ENCODE measurements at regions not wholly inside any gene's neighbourhood (a gene's known extent, or its start where the extent isn't known, plus 50 kb on each side); places are given as distances from the start of the nearest gene placed in this dataset.

DNA sequence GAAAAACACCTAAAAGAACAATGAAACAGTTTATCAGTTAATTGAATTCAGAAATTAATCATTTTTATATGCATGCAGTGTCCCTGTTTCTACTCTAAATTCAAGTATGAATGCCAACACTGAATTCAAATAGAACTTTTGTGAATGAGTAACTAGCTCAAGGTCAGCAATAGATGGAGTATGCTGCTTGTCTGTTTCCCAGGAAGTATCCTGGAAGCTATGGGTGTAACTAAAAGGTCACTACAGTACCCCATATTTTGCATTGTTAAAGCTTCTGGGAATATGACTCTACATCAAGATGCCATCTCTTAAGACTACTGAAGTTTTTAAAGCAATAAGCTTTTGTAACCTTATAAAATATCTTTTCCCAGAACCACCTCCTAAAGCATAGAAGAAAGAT is 681.4 kb upstream of the FBXO33 start:
- Histone ChIP-seq H3K9me3 (ENCODE audit: insufficient read depth, low read length) (no peaks in the 10 kb centered on the region), H3K27me3 (ENCODE audit: low read length) (no peaks in the 10 kb centered on the region), H3K27ac (ENCODE audit: low read depth, low read length) (no peak overlapping the region), H3K9me2 (replicated peaks; ENCODE audit: insufficient read depth, low read length) (no peaks in the 10 kb centered on the region), H3K4me2 (ENCODE audit: low read depth, low read length, poor library complexity, severe bottlenecking) (no peak overlapping the region), H3K79me2 (ENCODE audit: insufficient read depth, low read length) (no peaks in the 10 kb centered on the region), H3K4me3 (ENCODE audit: insufficient read depth, low read length, poor library complexity, severe bottlenecking) (no peak overlapping the region), H2AFZ (ENCODE audit: low read depth, low read length, severe bottlenecking) (no peak overlapping the region), H4K20me1 (ENCODE audit: low read depth, low read length) (no peaks in the 10 kb centered on the region), H3K36me3 (ENCODE audit: low read length) (no peaks in the 10 kb centered on the region), H3F3A (ENCODE audit: insufficient read depth) (no peaks in the 10 kb centered on the region), H3K9ac (ENCODE audit: low read length) (no peak overlapping the region)
- TF ChIP-seq EZH2phosphoT487 (conservative IDR thresholded peaks at IDR 0.05; ENCODE audit: low read length): no peak
- TF ChIP-seq, protein P1, sequence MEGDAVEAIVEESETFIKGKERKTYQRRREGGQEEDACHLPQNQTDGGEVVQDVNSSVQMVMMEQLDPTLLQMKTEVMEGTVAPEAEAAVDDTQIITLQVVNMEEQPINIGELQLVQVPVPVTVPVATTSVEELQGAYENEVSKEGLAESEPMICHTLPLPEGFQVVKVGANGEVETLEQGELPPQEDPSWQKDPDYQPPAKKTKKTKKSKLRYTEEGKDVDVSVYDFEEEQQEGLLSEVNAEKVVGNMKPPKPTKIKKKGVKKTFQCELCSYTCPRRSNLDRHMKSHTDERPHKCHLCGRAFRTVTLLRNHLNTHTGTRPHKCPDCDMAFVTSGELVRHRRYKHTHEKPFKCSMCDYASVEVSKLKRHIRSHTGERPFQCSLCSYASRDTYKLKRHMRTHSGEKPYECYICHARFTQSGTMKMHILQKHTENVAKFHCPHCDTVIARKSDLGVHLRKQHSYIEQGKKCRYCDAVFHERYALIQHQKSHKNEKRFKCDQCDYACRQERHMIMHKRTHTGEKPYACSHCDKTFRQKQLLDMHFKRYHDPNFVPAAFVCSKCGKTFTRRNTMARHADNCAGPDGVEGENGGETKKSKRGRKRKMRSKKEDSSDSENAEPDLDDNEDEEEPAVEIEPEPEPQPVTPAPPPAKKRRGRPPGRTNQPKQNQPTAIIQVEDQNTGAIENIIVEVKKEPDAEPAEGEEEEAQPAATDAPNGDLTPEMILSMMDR (IDR thresholded peaks at IDR 0.05; ENCODE audit: insufficient read depth, low read length, poor library complexity, severe bottlenecking): no peak

DNA sequence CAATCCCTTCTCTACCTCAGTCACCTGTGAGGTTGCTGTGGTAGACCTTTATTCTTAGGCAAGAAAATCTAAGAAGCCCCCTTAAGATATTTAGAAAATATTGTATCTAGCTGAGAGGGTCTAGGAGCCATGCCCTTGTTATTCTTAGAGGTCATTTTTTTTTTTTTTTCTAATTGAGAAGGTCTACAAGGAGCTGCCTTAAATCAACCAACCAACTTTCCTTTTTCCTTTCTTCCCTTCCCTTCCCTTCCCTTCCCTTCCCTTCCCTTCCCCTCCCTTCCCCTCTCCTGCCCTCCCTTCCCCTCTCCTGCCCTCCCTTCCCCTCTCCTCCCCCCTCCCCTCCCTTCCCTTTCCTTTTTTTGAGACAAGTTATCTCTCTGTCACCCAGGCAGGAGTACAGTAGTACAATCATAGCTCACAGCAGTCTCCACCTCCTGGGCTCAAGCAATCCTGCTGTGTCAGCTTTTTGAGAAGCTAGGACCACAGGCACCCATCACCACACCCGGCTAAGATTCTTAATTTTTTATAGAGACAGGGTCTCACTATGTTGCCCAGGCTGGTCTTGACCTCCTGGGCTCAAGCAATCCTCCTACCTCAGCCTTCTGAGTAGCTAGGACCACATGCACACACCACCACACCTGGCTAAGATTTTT is 668.4 kb upstream of the FBXO33 start:
- Histone ChIP-seq H3K4me2 (ENCODE audit: low read depth, low read length, poor library complexity, severe bottlenecking) (no peak overlapping the region), H3K9ac (ENCODE audit: low read length) (no peak overlapping the region), H3K79me2 (ENCODE audit: insufficient read depth, low read length) (no peaks in the 10 kb centered on the region), H4K20me1 (ENCODE audit: low read depth, low read length) (no peaks in the 10 kb centered on the region), H2AFZ (ENCODE audit: low read depth, low read length, severe bottlenecking) (no peak overlapping the region), H3K36me3 (ENCODE audit: low read length) (no peaks in the 10 kb centered on the region), H3K27me3 (ENCODE audit: low read length) (no peaks in the 10 kb centered on the region), H3K27ac (ENCODE audit: low read depth, low read length) (no peak overlapping the region), H3K9me2 (replicated peaks; ENCODE audit: insufficient read depth, low read length) (no peaks in the 10 kb centered on the region), H3K4me3 (ENCODE audit: insufficient read depth, low read length, poor library complexity, severe bottlenecking) (no peak overlapping the region), H3K9me3 (ENCODE audit: insufficient read depth, low read length) (no peaks in the 10 kb centered on the region), H3F3A (ENCODE audit: insufficient read depth) (no peaks in the 10 kb centered on the region)
- TF ChIP-seq, protein P1 (IDR thresholded peaks at IDR 0.05; ENCODE audit: insufficient read depth, low read length, poor library complexity, severe bottlenecking): no peak
- no peak for TF ChIP-seq EZH2phosphoT487 (conservative IDR thresholded peaks at IDR 0.05; ENCODE audit: low read length)

DNA sequence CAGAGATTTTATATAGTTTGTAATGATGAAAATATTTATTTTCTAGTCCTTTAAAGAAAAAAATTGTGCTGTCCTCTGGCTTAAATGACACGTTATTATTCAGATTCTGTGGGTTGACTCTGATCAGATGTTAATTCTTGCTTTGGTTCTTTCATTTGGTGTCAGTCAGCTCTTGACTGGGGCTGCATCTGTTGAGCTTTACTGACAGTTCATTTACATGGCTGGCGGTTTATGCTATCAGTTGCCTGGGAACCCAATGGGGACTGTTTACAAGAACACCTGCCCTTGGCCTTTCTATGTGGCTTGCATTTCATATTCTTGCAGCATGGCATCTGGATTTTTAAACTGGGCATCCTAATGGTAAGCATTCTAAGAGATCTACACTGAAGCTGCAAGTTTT is 667.1 kb upstream of the FBXO33 start:
- TF ChIP-seq, protein P1 (IDR thresholded peaks at IDR 0.05; ENCODE audit: insufficient read depth, low read length, poor library complexity, severe bottlenecking): no peak
- TF ChIP-seq EZH2phosphoT487 (conservative IDR thresholded peaks at IDR 0.05; ENCODE audit: low read length): no peak
- H3K9me3 ChIP-seq (ENCODE audit: insufficient read depth, low read length): no peaks in the 10 kb centered on the region
- no peaks in the 10 kb centered on the region for H3K9me2 ChIP-seq (replicated peaks; ENCODE audit: insufficient read depth, low read length)

More for the DNA sequence above, 667.1 kb upstream of the FBXO33 start:
- no peaks in the 10 kb centered on the region for H4K20me1 ChIP-seq (ENCODE audit: low read depth, low read length)
- H3K36me3 ChIP-seq (ENCODE audit: low read length): no peaks in the 10 kb centered on the region
- no peak overlapping the region for H2AFZ ChIP-seq (ENCODE audit: low read depth, low read length, severe bottlenecking)
- no peak overlapping the region for H3K9ac ChIP-seq (ENCODE audit: low read length)
- no peak overlapping the region for H3K4me3 ChIP-seq (ENCODE audit: insufficient read depth, low read length, poor library complexity, severe bottlenecking)
- no peak overlapping the region for H3K4me2 ChIP-seq (ENCODE audit: low read depth, low read length, poor library complexity, severe bottlenecking)
- no peaks in the 10 kb centered on the region for H3K79me2 ChIP-seq (ENCODE audit: insufficient read depth, low read length)
- no peaks in the 10 kb centered on the region for H3K27me3 ChIP-seq (ENCODE audit: low read length)
- H3F3A ChIP-seq (ENCODE audit: insufficient read depth): no peaks in the 10 kb centered on the region
- no peak overlapping the region for H3K27ac ChIP-seq (ENCODE audit: low read depth, low read length)
